H1 (cell line): ENCODE measurements at regions not wholly inside any gene's neighbourhood (a gene's known extent, or its start where the extent isn't known, plus 50 kb on each side); places are given as distances from the start of the nearest gene placed in this dataset.

ENCODE experiments used
- CTCF ChIA-PET: fragments of 300-600 bp; sonication (Branson Sonifier 250); formaldehyde crosslinking; loops from one replicate; lab custom pipeline; 2021; ENCODE audit not compliant: partially characterized antibody; lab: Charles Lee
- POLR2A ChIA-PET: fragments of 300-600 bp; sonication (Branson Sonifier 250); formaldehyde crosslinking; loops from one replicate; lab custom pipeline; 2021; ENCODE audit warnings: inconsistent platforms; ENCODE audit not compliant: partially characterized antibody; lab: Charles Lee
- DNase-seq, 2 experiments: peaks; one replicate each; pipeline versions ENCODE4 v3.0.0 to v3.0.0-alpha.2; 2010 to 2022; ENCODE audit warnings: low spot score in 2 of 2, low read depth in 1 of 2, mixed read lengths in 1 of 2
- FAIRE-seq: peaks from 2 replicates; lab custom pipeline; 2011; peaks lifted over from hg19 to GRCh38; lab: Jason Lieb, UNC
- H2AFZ ChIP-seq: 2 replicates; pipeline ENCODE4 v1.8.1; 2012; ENCODE audit warnings: low read length, inconsistent platforms
- H2AK5ac ChIP-seq: 2 replicates; pipeline ENCODE4 v1.6.1; 2013; ENCODE audit warnings: low read depth, low read length
- H2BK120ac ChIP-seq: replicated peaks from 2 replicates; pipeline ENCODE3; 2013; ENCODE audit warnings: low read depth, low read length, inconsistent platforms
- H2BK12ac ChIP-seq: 2 replicates; pipeline ENCODE4 v1.6.1; 2013; ENCODE audit warnings: low read depth, low read length
- H2BK15ac ChIP-seq: 2 replicates; pipeline ENCODE4 v1.6.1; 2013; ENCODE audit warnings: low read length
- H2BK20ac ChIP-seq: 2 replicates; pipeline ENCODE4 v1.6.1; 2013; ENCODE audit warnings: low read length
- H2BK5ac ChIP-seq: 2 replicates; pipeline ENCODE4 v1.6.1; 2013; ENCODE audit warnings: low read depth, low read length
- H3K14ac ChIP-seq: 2 replicates; pipeline ENCODE4 v1.6.1; 2013; ENCODE audit warnings: inconsistent platforms; ENCODE audit not compliant: insufficient read length
- H3K18ac ChIP-seq: 2 replicates; pipeline ENCODE4 v1.6.1; 2013; ENCODE audit warnings: low read length; ENCODE audit errors: extremely low read depth
- H3K23ac ChIP-seq: 2 replicates; pipeline ENCODE4 v1.6.1; 2013; ENCODE audit warnings: inconsistent platforms; ENCODE audit not compliant: insufficient read length
- H3K23me2 ChIP-seq: 2 replicates; pipeline ENCODE4 v1.6.1; 2013; ENCODE audit warnings: low read depth, low read length
- H3K27ac ChIP-seq: 2 replicates; pipeline ENCODE4 v1.6.1; 2011; ENCODE audit warnings: low read depth, low read length, inconsistent platforms
- H3K27me3 ChIP-seq, 4 experiments: replicated peaks in 1 of 4; 1 replicate in 1 of 4; 2 replicates in 3 of 4; pipeline versions ENCODE4 v1.6.1 to v1.8.1; 2011 to 2013; ENCODE audit warnings: low read length in 3 of 4, mild to moderate bottlenecking in 3 of 4, inconsistent platforms in 2 of 4, mixed read lengths in 2 of 4, moderate library complexity in 1 of 4; ENCODE audit not compliant: control insufficient read depth in 3 of 4, insufficient read depth in 3 of 4; ENCODE audit errors: extremely low read depth in 1 of 4
- H3K36me3 ChIP-seq, 4 experiments: 2 replicates each; pipeline versions ENCODE4 v1.6.1 to v1.8.1; 2011 to 2013; ENCODE audit warnings: mild to moderate bottlenecking in 4 of 4, low read length in 3 of 4, moderate library complexity in 2 of 4, control low read depth in 1 of 4, inconsistent platforms in 1 of 4; ENCODE audit not compliant: insufficient read depth in 4 of 4, control insufficient read depth in 2 of 4
- H3K4ac ChIP-seq: replicated peaks from 2 replicates; pipeline ENCODE3; 2013; ENCODE audit warnings: low read length, low read depth, mixed read lengths, inconsistent platforms; ENCODE audit not compliant: insufficient read length
- H3K4me1 ChIP-seq, 4 experiments: replicated peaks in 1 of 4; 1 replicate in 1 of 4; 2 replicates in 3 of 4; pipeline versions ENCODE4 v1.6.1 to v1.8.1; 2011 to 2013; ENCODE audit warnings: low read length in 3 of 4, inconsistent platforms in 2 of 4, mixed read lengths in 1 of 4; ENCODE audit not compliant: insufficient read depth in 4 of 4, control insufficient read depth in 3 of 4
- H3K4me2 ChIP-seq, 2 experiments: 2 replicates each; pipeline versions ENCODE4 v1.6.1 to v1.8.1; 2011 to 2013; ENCODE audit warnings: low read depth in 2 of 2, low read length in 2 of 2, control low read depth in 1 of 2, inconsistent platforms in 1 of 2, mild to moderate bottlenecking in 1 of 2; ENCODE audit not compliant: insufficient read depth in 1 of 2
- H3K4me3 ChIP-seq, 4 experiments: fragments of 200-600, 300-600 bp in 1 of 4; sonication (generic), shearing (Covaris generic), sonication (Bioruptor Twin) in 1 of 4; 2 replicates each; pipeline versions ENCODE4 v1.5.1 to v1.8.1; 2011 to 2016; ENCODE audit warnings: low read length in 4 of 4, low read depth in 3 of 4, control low read depth in 2 of 4, inconsistent platforms in 2 of 4, mild to moderate bottlenecking in 2 of 4, mixed read lengths in 1 of 4, moderate library complexity in 1 of 4; ENCODE audit not compliant: insufficient read depth in 2 of 4; ENCODE audit errors: extremely low read depth in 1 of 4
- H3K56ac ChIP-seq: replicated peaks from 2 replicates; pipeline ENCODE3; 2013; ENCODE audit warnings: low read depth, mild to moderate bottlenecking, mixed read lengths, low read length, inconsistent platforms; ENCODE audit not compliant: insufficient read length
- H3K79me1 ChIP-seq: 2 replicates; pipeline ENCODE4 v1.6.1; 2013; ENCODE audit warnings: low read depth, low read length, control low read depth
- H3K79me2 ChIP-seq, 2 experiments: 2 replicates each; pipeline versions ENCODE4 v1.6.1 to v1.8.1; 2012 to 2013; ENCODE audit warnings: low read length in 2 of 2, mild to moderate bottlenecking in 2 of 2, inconsistent platforms in 1 of 2; ENCODE audit not compliant: insufficient read depth in 2 of 2, control insufficient read depth in 1 of 2
- H3K9ac ChIP-seq, 4 experiments: replicated peaks in 1 of 4; 1 replicate in 1 of 4; 2 replicates in 3 of 4; pipeline versions ENCODE4 v1.6.1 to v1.8.1; 2011 to 2013; ENCODE audit warnings: low read depth in 3 of 4, low read length in 3 of 4, control low read depth in 2 of 4, mild to moderate bottlenecking in 2 of 4, moderate library complexity in 2 of 4, inconsistent platforms in 1 of 4; ENCODE audit errors: extremely low read depth in 1 of 4
- H3K9me3 ChIP-seq, 2 experiments: 2 replicates each; pipeline versions ENCODE4 v1.6.1 to v1.8.1; 2012 to 2013; ENCODE audit warnings: mild to moderate bottlenecking in 2 of 2, moderate library complexity in 2 of 2, control low read depth in 1 of 2, inconsistent platforms in 1 of 2, low read depth in 1 of 2, low read length in 1 of 2, mixed read lengths in 1 of 2; ENCODE audit not compliant: insufficient read depth in 2 of 2
- H4K20me1 ChIP-seq, 2 experiments: replicated peaks in 1 of 2; 2 replicates each; pipeline versions ENCODE3 to v1.8.1; 2011 to 2013; ENCODE audit warnings: inconsistent platforms in 2 of 2, low read length in 2 of 2, mild to moderate bottlenecking in 1 of 2; ENCODE audit not compliant: insufficient read depth in 2 of 2, control insufficient read depth in 1 of 2
- H4K5ac ChIP-seq: 2 replicates; pipeline ENCODE4 v1.6.1; 2013; ENCODE audit warnings: low read length, low read depth, mixed read lengths, inconsistent platforms; ENCODE audit not compliant: insufficient read length
- H4K8ac ChIP-seq: 2 replicates; pipeline ENCODE4 v1.8.0; 2013; ENCODE audit warnings: mild to moderate bottlenecking, moderate library complexity, low read length, inconsistent platforms; ENCODE audit not compliant: insufficient read depth; ENCODE audit errors: extremely low read depth
- H4K91ac ChIP-seq: replicated peaks from 2 replicates; pipeline ENCODE3; 2013; ENCODE audit warnings: low read length, mixed read lengths, inconsistent platforms; ENCODE audit not compliant: insufficient read length
- CBX8 ChIP-seq: fragments of 300-800, 300-1000 bp; sonication (generic); IDR thresholded peaks from 2 replicates; pipeline ENCODE4 v1.7.1; 2016; ENCODE audit warnings: low read depth, low read length, borderline replicate concordance
- CTBP2 ChIP-seq: IDR thresholded peaks from 2 replicates; pipeline ENCODE4 v1.7.0; 2011; ENCODE audit warnings: borderline replicate concordance, mild to moderate bottlenecking, moderate library complexity, mixed read lengths, low read length; ENCODE audit not compliant: insufficient read depth, insufficient read length
- EP300 ChIP-seq, 2 experiments: IDR thresholded peaks; 1 replicate in 1 of 2; 2 replicates in 1 of 2; pipeline ENCODE4 v1.6.1; 2011 to 2012; ENCODE audit warnings: low read depth in 2 of 2, low read length in 2 of 2, mild to moderate bottlenecking in 2 of 2, borderline replicate concordance in 1 of 2, inconsistent platforms in 1 of 2, moderate library complexity in 1 of 2
- POLR2A ChIP-seq, 2 experiments: IDR thresholded peaks; 1 replicate in 1 of 2; 2 replicates in 1 of 2; pipeline ENCODE4 v1.6.1; 2011; ENCODE audit warnings: low read depth in 2 of 2, low read length in 2 of 2, mild to moderate bottlenecking in 2 of 2; ENCODE audit errors: control extremely low read depth in 1 of 2
- POLR2AphosphoS5 ChIP-seq: IDR thresholded peaks from 2 replicates; pipeline ENCODE4 v1.6.1; 2011; ENCODE audit warnings: low read depth, low read length
- POU5F1 ChIP-seq: IDR thresholded peaks from 2 replicates; pipeline ENCODE4 v1.6.1; 2011; ENCODE audit warnings: low read depth, mild to moderate bottlenecking, low read length, moderate library complexity
- RBBP5 ChIP-seq: IDR thresholded peaks from 2 replicates; pipeline ENCODE4 v1.7.1; 2012; ENCODE audit warnings: low read depth, mild to moderate bottlenecking, inconsistent platforms, low read length, moderate library complexity, borderline replicate concordance
- SAP30 ChIP-seq: fragments of 300-600 bp; sonication (generic); IDR thresholded peaks from 2 replicates; pipeline ENCODE4 v1.7.1; 2012; ENCODE audit warnings: low read length, moderate library complexity, mild to moderate bottlenecking, inconsistent platforms; ENCODE audit not compliant: insufficient read depth, insufficient replicate concordance
- WGBS, 2 experiments: shearing (Covaris generic) in 1 of 2; methylation state at CpG; one replicate each; pipeline versions ENCODE4 v1.1.6 to v1.1.7; 2013 to 2015; ENCODE audit warnings: low lambda C conversion rate in 2 of 2, mixed read lengths in 2 of 2, inconsistent platforms in 1 of 2, low coverage in 1 of 2, missing lambda C conversion rate in 1 of 2; ENCODE audit not compliant: insufficient replicate concordance in 2 of 2, insufficient coverage in 1 of 2, insufficient read length in 1 of 2; ENCODE audit errors: extremely low coverage in 1 of 2, missing lambda C conversion rate in 1 of 2; 5-methylcytosine and 5-hydroxymethylcytosine counted together
- TF ChIP-seq, protein P1 (sequence below), 3 experiments: IDR thresholded peaks; 1 replicate in 2 of 3; 2 replicates in 1 of 3; pipeline versions ENCODE4 v1.5.1 to v1.6.1; 2011; ENCODE audit warnings: low read length in 3 of 3, mild to moderate bottlenecking in 3 of 3, inconsistent platforms in 2 of 3, low read depth in 1 of 3, moderate library complexity in 1 of 3; ENCODE audit not compliant: insufficient read depth in 1 of 3; ENCODE audit errors: control extremely low read depth in 1 of 3

- Histone ChIP-seq H3K36me3 (no peaks in the 10 kb centered on the region), H3K27ac (no peak overlapping the region), H3K27me3 (no peaks in the 10 kb centered on the region), H4K20me1 (no peaks in the 10 kb centered on the region), H2AK5ac (no peak overlapping the region), H3K56ac (no peak overlapping the region), H2BK15ac (no peak overlapping the region), H3K14ac (no peak overlapping the region), H3K4ac (no peak overlapping the region), H3K23ac (no peak overlapping the region), H2BK20ac (no peak overlapping the region), H2BK120ac (no peak overlapping the region), H3K4me3 (no peak overlapping the region), H2BK5ac (no peak overlapping the region), H2AFZ (no peak overlapping the region), H3K79me1 (no peaks in the 10 kb centered on the region), H3K23me2 (no peaks in the 10 kb centered on the region), H3K4me1 (no peaks in the 10 kb centered on the region), H4K5ac (no peak overlapping the region), H4K8ac (no peak overlapping the region), H2BK12ac (no peak overlapping the region), H3K9ac (no peak overlapping the region), H3K79me2 (no peaks in the 10 kb centered on the region), H4K91ac (no peak overlapping the region), H3K18ac (no peak overlapping the region), H3K9me3 (no peaks in the 10 kb centered on the region), H3K4me2 (no peak overlapping the region)
- WGBS, 2 experiments, result 91% methylated on average over 19 of the region's 19 CpGs; no CpG with 5 or more reads in 1 of the 2 experiments
- CTCF ChIA-PET, result no interaction called here
- DNase-seq, result no peak
- FAIRE-seq, result no peak
- POLR2A ChIA-PET, result no interaction called here
- TF ChIP-seq CTBP2, result no peak
- no peak for TF ChIP-seq POU5F1
- TF ChIP-seq POLR2AphosphoS5, result no peak
- no peak for TF ChIP-seq CBX8
- no peak for TF ChIP-seq SAP30
- no peak for TF ChIP-seq POLR2A (IDR thresholded peaks at IDR 0.05; ENCODE audit: control extremely low read depth in 1 of 2, low read depth in 2 of 2, low read length in 2 of 2)
- TF ChIP-seq, protein P1, sequence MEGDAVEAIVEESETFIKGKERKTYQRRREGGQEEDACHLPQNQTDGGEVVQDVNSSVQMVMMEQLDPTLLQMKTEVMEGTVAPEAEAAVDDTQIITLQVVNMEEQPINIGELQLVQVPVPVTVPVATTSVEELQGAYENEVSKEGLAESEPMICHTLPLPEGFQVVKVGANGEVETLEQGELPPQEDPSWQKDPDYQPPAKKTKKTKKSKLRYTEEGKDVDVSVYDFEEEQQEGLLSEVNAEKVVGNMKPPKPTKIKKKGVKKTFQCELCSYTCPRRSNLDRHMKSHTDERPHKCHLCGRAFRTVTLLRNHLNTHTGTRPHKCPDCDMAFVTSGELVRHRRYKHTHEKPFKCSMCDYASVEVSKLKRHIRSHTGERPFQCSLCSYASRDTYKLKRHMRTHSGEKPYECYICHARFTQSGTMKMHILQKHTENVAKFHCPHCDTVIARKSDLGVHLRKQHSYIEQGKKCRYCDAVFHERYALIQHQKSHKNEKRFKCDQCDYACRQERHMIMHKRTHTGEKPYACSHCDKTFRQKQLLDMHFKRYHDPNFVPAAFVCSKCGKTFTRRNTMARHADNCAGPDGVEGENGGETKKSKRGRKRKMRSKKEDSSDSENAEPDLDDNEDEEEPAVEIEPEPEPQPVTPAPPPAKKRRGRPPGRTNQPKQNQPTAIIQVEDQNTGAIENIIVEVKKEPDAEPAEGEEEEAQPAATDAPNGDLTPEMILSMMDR (IDR thresholded peaks at IDR 0.05; ENCODE audit: control extremely low read depth in 1 of 3, insufficient read depth in 1 of 3, low read depth in 1 of 3, low read length in 3 of 3), result no peak
- TF ChIP-seq EP300 (IDR thresholded peaks at IDR 0.05; ENCODE audit: borderline replicate concordance in 1 of 2, low read depth in 2 of 2, low read length in 2 of 2), result no peak
- TF ChIP-seq RBBP5, result no peak
Measured at GRCh38 chr10:47181052-47181849, 118.7 kb upstream of the GDF10 start.
